ENCODE measurements at regions not wholly inside any gene's neighbourhood (a gene's known extent, or its start where the extent isn't known, plus 50 kb on each side); places are given as distances from the start of the nearest gene placed in this dataset.

DNA sequence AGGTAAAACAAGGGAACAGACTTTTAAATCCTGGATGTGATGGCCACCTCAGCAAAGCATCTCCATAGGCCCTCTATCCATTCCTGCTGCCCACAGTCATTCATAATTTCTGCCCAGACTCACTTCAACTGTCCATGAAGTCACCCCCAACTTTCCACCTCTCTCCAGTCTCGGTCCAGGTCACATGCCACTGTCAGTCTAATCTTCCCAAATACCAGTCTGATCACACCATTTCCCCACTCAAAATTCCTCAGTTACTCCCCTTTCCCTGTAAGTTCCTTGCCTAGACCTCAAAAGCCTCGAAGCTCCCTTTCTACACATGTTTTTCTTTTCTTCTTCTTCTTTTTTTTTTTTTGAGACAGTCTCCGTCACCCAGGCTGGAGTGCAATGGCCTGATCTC is 51.2 kb upstream of the HOPX start:
- TF ChIP-seq, protein P1, sequence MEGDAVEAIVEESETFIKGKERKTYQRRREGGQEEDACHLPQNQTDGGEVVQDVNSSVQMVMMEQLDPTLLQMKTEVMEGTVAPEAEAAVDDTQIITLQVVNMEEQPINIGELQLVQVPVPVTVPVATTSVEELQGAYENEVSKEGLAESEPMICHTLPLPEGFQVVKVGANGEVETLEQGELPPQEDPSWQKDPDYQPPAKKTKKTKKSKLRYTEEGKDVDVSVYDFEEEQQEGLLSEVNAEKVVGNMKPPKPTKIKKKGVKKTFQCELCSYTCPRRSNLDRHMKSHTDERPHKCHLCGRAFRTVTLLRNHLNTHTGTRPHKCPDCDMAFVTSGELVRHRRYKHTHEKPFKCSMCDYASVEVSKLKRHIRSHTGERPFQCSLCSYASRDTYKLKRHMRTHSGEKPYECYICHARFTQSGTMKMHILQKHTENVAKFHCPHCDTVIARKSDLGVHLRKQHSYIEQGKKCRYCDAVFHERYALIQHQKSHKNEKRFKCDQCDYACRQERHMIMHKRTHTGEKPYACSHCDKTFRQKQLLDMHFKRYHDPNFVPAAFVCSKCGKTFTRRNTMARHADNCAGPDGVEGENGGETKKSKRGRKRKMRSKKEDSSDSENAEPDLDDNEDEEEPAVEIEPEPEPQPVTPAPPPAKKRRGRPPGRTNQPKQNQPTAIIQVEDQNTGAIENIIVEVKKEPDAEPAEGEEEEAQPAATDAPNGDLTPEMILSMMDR (IDR thresholded peaks at IDR 0.05): no peak
- TF ChIP-seq POLR2A (IDR thresholded peaks at IDR 0.05): no peak

Measured in gastroesophageal sphincter (tissue), 3 donors.